RWPE2 (cell line): ENCODE measurements at regions not wholly inside any gene's neighbourhood (a gene's known extent, or its start where the extent isn't known, plus 50 kb on each side); places are given as distances from the start of the nearest gene placed in this dataset.

Experiments
- ATAC-seq: fragments of 200-7000 bp; cut with Tn5 transposase; 3 replicates; pipeline ENCODE4 v1.9.1; 2021; ENCODE audit warnings: low read depth
- DNase-seq: peaks from one replicate; pipeline ENCODE4 v3.0.0-alpha.2; 2020; ENCODE audit warnings: low spot score
- H3K27ac ChIP-seq: fragments of 450-650 bp; 2 replicates; pipeline ENCODE4 v1.5.1; 2017; ENCODE audit warnings: mild to moderate bottlenecking; ENCODE audit not compliant: poor library complexity, severe bottlenecking
- H3K27me3 ChIP-seq: fragments of 250-450 bp; sonication (Bioruptor Pico); 2 replicates; pipeline ENCODE4 v1.5.1; 2021; ENCODE audit warnings: mild to moderate bottlenecking, moderate library complexity; ENCODE audit not compliant: insufficient read depth, poor library complexity, severe bottlenecking
- H3K36me3 ChIP-seq: fragments of 250-450 bp; sonication (Bioruptor Pico); 2 replicates; pipeline ENCODE4 v1.5.1; 2020; ENCODE audit warnings: low read depth, mild to moderate bottlenecking, moderate library complexity
- H3K4me1 ChIP-seq: fragments of 250-450 bp; sonication (Bioruptor Pico); 2 replicates; pipeline ENCODE4 v1.5.1; 2021; ENCODE audit warnings: mild to moderate bottlenecking, moderate library complexity; ENCODE audit not compliant: insufficient read depth, poor library complexity, severe bottlenecking
- H3K4me3 ChIP-seq: fragments of 250-450 bp; sonication (Bioruptor Pico); 2 replicates; pipeline ENCODE4 v1.5.1; 2021; ENCODE audit warnings: mild to moderate bottlenecking, moderate library complexity; ENCODE audit not compliant: severe bottlenecking
- H3K9me3 ChIP-seq: fragments of 250-450 bp; sonication (Bioruptor Pico); 2 replicates; pipeline ENCODE4 v1.5.1; 2021; ENCODE audit warnings: mild to moderate bottlenecking, moderate library complexity; ENCODE audit not compliant: severe bottlenecking
- TF ChIP-seq, protein P1 (sequence below): fragments of 450-650 bp; IDR thresholded peaks from one replicate; pipeline ENCODE4 v1.5.1; 2017; ENCODE audit warnings: mild to moderate bottlenecking, moderate library complexity; ENCODE audit not compliant: poor library complexity, severe bottlenecking

DNA sequence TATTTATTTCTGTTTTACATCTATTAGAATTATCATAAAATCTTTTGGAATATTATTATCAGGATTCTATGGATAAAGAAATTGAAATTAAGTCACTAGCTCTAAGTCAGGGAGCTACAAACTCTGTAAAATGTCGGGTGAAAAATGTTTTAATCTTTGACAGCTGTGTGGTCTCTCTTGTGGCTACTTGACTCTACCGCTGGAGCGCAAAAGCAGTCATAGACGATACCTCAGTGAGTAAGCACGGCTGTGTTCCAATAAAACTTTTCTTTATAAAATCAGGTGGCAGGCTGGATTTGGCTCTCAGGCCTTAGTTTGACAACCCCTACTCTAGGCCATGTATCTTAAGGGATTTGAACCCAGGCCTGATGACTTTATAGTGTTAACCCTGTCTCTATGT, 88.5 kb upstream of the PFN2 start:
- H3K4me3 ChIP-seq = no peak overlapping the region
- DNase-seq (no peak), ATAC-seq (no peak)
- no peaks in the 10 kb centered on the region for H3K4me1 ChIP-seq
- TF ChIP-seq, protein P1, sequence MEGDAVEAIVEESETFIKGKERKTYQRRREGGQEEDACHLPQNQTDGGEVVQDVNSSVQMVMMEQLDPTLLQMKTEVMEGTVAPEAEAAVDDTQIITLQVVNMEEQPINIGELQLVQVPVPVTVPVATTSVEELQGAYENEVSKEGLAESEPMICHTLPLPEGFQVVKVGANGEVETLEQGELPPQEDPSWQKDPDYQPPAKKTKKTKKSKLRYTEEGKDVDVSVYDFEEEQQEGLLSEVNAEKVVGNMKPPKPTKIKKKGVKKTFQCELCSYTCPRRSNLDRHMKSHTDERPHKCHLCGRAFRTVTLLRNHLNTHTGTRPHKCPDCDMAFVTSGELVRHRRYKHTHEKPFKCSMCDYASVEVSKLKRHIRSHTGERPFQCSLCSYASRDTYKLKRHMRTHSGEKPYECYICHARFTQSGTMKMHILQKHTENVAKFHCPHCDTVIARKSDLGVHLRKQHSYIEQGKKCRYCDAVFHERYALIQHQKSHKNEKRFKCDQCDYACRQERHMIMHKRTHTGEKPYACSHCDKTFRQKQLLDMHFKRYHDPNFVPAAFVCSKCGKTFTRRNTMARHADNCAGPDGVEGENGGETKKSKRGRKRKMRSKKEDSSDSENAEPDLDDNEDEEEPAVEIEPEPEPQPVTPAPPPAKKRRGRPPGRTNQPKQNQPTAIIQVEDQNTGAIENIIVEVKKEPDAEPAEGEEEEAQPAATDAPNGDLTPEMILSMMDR = no peak
- no peaks in the 10 kb centered on the region for H3K36me3 ChIP-seq
- H3K27ac ChIP-seq = no peak overlapping the region
- H3K27me3 ChIP-seq = no peaks in the 10 kb centered on the region
- H3K9me3 ChIP-seq = no peaks in the 10 kb centered on the region

- Histone ChIP-seq H3K36me3 (no peaks in the 10 kb centered on the region), H3K4me1 (no peaks in the 10 kb centered on the region), H3K4me3 (no peak overlapping the region), H3K9me3 (no peaks in the 10 kb centered on the region), H3K27ac (no peak overlapping the region), H3K27me3 (no peaks in the 10 kb centered on the region)
- ATAC-seq (no peak), DNase-seq (no peak)
- TF ChIP-seq, protein P1 = no peak
These were observed 86.5 kb upstream of the PFN2 start for GRCh38 chr3:150057227-150057626.

DNA sequence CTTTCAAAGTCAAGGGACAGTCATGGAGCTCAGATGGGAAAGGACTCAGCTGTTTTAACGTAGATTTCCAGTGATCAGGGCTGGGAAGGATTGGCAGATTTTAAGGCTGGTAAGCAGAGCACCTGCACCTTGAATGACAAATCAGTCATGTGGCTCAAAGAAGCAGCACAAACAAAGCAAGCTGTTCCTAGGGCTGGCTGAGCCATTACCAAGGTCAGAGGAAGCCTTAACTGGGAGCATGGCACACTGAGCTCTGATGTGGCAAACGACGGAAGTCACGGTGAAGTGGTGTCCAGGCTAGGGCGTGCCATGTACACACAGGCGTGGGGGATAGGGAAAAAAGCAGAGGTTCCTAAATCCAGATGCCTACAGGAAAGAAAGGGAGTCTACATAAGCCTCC, 84.6 kb upstream of the PFN2 start:
- Histone ChIP-seq H3K9me3 (no peaks in the 10 kb centered on the region), H3K27me3 (no peaks in the 10 kb centered on the region), H3K36me3 (no peaks in the 10 kb centered on the region), H3K4me1 (no peaks in the 10 kb centered on the region), H3K27ac (no peak overlapping the region), H3K4me3 (no peak overlapping the region)
- DNase-seq (no peak), ATAC-seq (no peak)
- TF ChIP-seq, protein P1 = no peak

DNA sequence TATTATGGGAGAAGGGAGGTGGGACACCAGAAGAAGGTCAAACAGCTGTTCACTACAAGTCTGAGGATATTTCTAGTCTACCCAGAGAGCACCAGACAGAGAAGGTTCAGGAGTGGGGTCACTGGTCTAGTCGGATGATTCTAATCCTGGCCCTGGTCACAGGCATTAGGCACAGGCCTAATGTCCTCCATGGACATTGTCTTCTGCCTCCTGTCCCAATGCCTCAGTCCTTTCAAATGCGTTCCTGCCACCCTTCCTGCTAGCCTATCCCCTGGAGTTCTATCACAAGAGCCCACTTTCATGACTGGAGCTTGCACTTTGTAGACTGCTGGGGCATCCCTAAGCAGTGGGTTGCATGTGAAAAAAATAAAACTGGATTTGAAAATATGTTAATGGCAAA, 83.9 kb upstream of the PFN2 start:
- Histone ChIP-seq H3K4me3 (no peak overlapping the region), H3K9me3 (no peaks in the 10 kb centered on the region), H3K4me1 (no peaks in the 10 kb centered on the region), H3K36me3 (no peaks in the 10 kb centered on the region), H3K27ac (no peak overlapping the region), H3K27me3 (no peaks in the 10 kb centered on the region)
- TF ChIP-seq, protein P1 = no peak
- no peak for DNase-seq
- no peak for ATAC-seq

DNA sequence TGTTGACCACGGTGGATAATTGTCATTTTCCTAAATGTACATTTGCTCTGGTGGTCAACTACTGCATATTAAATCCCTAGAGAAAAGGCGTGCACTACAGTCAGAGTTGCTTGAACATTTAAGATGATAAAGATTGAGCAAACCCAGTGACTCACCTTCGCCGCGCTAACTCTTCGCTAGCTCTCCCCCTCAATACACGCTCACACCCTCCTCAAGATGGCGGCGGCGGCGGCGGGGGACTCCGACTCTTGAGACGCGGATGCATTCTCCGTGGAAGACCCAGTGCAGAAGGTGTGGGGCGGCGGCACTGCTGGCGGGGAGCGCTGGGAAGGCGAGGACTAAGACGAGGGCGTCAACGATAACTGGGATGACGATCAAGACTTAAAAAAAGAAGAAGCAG, 79.8 kb upstream of the PFN2 start:
- H3K27me3 ChIP-seq = no peaks in the 10 kb centered on the region
- no peak overlapping the region for H3K27ac ChIP-seq
- no peaks in the 10 kb centered on the region for H3K36me3 ChIP-seq
- peaks cover 7% of the 10 kb centered on the region for H3K4me1 ChIP-seq
- TF ChIP-seq, protein P1 = no peak
- no peak overlapping the region for H3K4me3 ChIP-seq
- ATAC-seq (no peak), DNase-seq (no peak)
- H3K9me3 ChIP-seq = no peaks in the 10 kb centered on the region
